Spleen (tissue), 7 donors: ENCODE measurements at regions not wholly inside any gene's neighbourhood (a gene's known extent, or its start where the extent isn't known, plus 50 kb on each side); places are given as distances from the start of the nearest gene placed in this dataset.

Experiments used
- POLR2A ChIP-seq, 3 donors: fragments of 450-650 bp; IDR thresholded peaks; one replicate each; pipeline ENCODE4 v1.5.1; 2017; ENCODE audit warnings: antibody characterized with exemption in 3 of 3, mild to moderate bottlenecking in 1 of 3
- POLR2AphosphoS5 ChIP-seq, 3 donors: sonication (generic); formaldehyde crosslinking; IDR thresholded peaks; one replicate each; pipeline ENCODE4 v1.5.1; 2017; ENCODE audit warnings: antibody characterized with exemption in 3 of 3
- TF ChIP-seq, protein P1 (sequence below), 11 experiments: fragments of 200-600 bp in 7 of 11; fragments of 450-650 bp in 4 of 11; sonication (generic) in 4 of 11; IDR thresholded peaks in 8 of 11; conservative IDR thresholded peaks in 3 of 11; 1 replicate in 7 of 11; 2 replicates in 4 of 11; pipeline versions ENCODE4 v1.4.0 to v1.8.0; 2016 to 2021; ENCODE audit warnings: antibody characterized with exemption in 11 of 11, inconsistent platforms in 4 of 11, mild to moderate bottlenecking in 1 of 11
- donor health status: DM: no; HTN: no; CAD: no; lungs with moderate emphysema.
- donor health status: DM: no; HTN: no; CAD: no.
- donor health status: DM: no; HTN: no; CAD: no.

DNA sequence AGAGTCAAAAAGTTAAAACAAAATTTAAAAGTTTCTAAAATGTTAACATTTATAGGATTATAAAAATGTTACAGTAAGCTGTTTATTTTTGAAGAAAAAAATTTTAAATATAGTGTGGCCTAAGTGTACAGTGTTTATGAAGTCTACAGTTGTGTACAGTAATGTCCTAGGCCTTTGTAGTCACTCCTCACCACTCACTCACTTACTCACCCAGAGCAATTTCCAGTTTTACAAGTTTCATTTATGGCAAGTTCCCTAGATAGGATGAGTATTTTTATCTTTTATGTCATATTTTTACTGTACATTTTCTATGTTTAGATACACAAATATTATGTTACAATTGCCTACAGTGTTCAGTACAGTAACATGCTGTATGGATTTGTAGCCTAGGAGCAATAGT is 419.9 kb downstream of the ARL4A start:
- TF ChIP-seq, protein P1, sequence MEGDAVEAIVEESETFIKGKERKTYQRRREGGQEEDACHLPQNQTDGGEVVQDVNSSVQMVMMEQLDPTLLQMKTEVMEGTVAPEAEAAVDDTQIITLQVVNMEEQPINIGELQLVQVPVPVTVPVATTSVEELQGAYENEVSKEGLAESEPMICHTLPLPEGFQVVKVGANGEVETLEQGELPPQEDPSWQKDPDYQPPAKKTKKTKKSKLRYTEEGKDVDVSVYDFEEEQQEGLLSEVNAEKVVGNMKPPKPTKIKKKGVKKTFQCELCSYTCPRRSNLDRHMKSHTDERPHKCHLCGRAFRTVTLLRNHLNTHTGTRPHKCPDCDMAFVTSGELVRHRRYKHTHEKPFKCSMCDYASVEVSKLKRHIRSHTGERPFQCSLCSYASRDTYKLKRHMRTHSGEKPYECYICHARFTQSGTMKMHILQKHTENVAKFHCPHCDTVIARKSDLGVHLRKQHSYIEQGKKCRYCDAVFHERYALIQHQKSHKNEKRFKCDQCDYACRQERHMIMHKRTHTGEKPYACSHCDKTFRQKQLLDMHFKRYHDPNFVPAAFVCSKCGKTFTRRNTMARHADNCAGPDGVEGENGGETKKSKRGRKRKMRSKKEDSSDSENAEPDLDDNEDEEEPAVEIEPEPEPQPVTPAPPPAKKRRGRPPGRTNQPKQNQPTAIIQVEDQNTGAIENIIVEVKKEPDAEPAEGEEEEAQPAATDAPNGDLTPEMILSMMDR (IDR thresholded peaks at IDR 0.05 in 8 of 11, conservative IDR thresholded peaks at IDR 0.05 in 3 of 11) = no peak
- TF ChIP-seq POLR2A (IDR thresholded peaks at IDR 0.05) = no peak
- TF ChIP-seq POLR2AphosphoS5 (IDR thresholded peaks at IDR 0.05) = no peak
